Nephron (organoid): ENCODE measurements at regions not wholly inside any gene's neighbourhood (a gene's known extent, or its start where the extent isn't known, plus 50 kb on each side); places are given as distances from the start of the nearest gene placed in this dataset.
A peak's percentile ranks its signal among the peaks of the same experiment; 100 is the strongest.
"Not testable (repeated sequence)": the region's sequence is repeated elsewhere in the genome, so short reads cannot be mapped to it uniquely, and the experiment has no call there.

Experiments used
- H3K27ac Mint-ChIP-seq, 3 experiments: 2 replicates each; pipeline ENCODE4 v1.8.0; 2020; ENCODE audit warnings: mixed read lengths in 3 of 3, mild to moderate bottlenecking in 2 of 3, moderate library complexity in 1 of 3
- H3K27me3 Mint-ChIP-seq: 2 replicates; pipeline ENCODE4 v1.8.0; 2021; ENCODE audit warnings: low read depth, mild to moderate bottlenecking, moderate library complexity, mixed read lengths
- H3K36me3 Mint-ChIP-seq: 2 replicates; pipeline ENCODE4 v1.8.0; 2020; ENCODE audit warnings: low read depth, mixed read lengths
- H3K4me1 Mint-ChIP-seq: 2 replicates; pipeline ENCODE4 v1.8.0; 2020; ENCODE audit warnings: mixed read lengths
- H3K4me3 Mint-ChIP-seq, 3 experiments: 2 replicates each; pipeline ENCODE4 v1.8.0; 2020; ENCODE audit warnings: mild to moderate bottlenecking in 3 of 3, mixed read lengths in 3 of 3, moderate library complexity in 2 of 3
- H3K9me3 Mint-ChIP-seq: 2 replicates; pipeline ENCODE4 v1.8.0; 2020; ENCODE audit warnings: mixed read lengths
- TF ChIP-seq, protein P1 (sequence below), 3 experiments: fragments of 200-600 bp; sonication (generic); IDR thresholded peaks; one replicate each; pipeline ENCODE4 v1.5.0; 2021; ENCODE audit warnings: antibody characterized with exemption in 3 of 3; ENCODE audit not compliant: unreplicated experiment in 3 of 3

DNA sequence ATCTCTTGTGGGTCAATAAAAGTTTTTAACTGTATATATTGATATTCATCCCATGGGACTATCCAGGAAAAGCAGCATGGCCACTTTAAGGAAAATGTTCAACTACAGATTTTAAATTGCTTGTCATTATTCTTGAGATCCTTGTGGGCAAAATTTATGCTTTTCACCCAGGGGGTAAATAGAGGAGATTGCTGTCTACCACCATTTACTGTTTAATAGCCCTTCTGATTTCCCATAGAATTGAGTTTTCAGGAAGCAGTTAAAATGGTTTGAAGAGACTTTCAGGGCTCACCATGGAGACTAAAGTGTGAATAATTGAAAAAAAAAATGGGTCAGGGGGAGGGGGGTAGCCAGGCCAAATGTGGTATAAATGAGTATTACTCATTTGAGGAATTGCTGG lies 901.1 kb upstream of the POT1 start:
- H3K4me3 Mint-ChIP-seq = no peak overlapping the region
- no peaks in the 10 kb centered on the region for H3K36me3 Mint-ChIP-seq
- H3K4me1 Mint-ChIP-seq = no peaks in the 10 kb centered on the region
- H3K27me3 Mint-ChIP-seq = no peaks in the 10 kb centered on the region
- no peak overlapping the region for H3K27ac Mint-ChIP-seq
- TF ChIP-seq, protein P1, sequence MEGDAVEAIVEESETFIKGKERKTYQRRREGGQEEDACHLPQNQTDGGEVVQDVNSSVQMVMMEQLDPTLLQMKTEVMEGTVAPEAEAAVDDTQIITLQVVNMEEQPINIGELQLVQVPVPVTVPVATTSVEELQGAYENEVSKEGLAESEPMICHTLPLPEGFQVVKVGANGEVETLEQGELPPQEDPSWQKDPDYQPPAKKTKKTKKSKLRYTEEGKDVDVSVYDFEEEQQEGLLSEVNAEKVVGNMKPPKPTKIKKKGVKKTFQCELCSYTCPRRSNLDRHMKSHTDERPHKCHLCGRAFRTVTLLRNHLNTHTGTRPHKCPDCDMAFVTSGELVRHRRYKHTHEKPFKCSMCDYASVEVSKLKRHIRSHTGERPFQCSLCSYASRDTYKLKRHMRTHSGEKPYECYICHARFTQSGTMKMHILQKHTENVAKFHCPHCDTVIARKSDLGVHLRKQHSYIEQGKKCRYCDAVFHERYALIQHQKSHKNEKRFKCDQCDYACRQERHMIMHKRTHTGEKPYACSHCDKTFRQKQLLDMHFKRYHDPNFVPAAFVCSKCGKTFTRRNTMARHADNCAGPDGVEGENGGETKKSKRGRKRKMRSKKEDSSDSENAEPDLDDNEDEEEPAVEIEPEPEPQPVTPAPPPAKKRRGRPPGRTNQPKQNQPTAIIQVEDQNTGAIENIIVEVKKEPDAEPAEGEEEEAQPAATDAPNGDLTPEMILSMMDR (IDR thresholded peaks at IDR 0.05; ENCODE audit: unreplicated experiment in 3 of 3) = no peak
- peaks cover 13% of the 10 kb centered on the region for H3K9me3 Mint-ChIP-seq

DNA sequence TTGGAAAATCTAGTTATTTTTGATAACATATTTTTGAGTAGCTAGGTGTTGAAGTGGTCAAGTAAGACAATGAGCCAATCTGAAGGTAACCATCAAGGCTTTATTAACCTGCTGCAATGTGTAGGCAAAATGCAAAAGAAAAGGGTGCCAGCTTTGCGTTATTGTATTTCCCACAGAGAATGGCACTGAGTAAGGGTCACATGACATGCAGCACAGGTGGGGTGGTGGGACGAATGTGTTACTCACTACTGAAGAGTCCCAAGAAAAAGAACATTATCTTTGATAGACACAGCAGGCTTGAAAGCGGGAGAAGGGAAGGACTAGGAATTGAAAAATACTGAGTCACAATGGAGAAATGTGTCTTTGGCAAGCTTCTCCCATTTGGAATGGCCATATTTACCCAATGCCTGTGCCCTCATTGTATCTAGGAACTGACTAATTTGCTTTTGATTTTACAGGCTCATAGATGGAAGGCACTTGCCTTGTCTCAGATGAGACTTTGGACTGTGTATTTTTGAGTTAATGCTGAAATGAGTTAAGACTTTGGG lies 898.6 kb upstream of the POT1 start:
- no peak overlapping the region for H3K4me3 Mint-ChIP-seq
- peaks cover 13% of the 10 kb centered on the region for H3K9me3 Mint-ChIP-seq
- H3K27me3 Mint-ChIP-seq = no peaks in the 10 kb centered on the region
- TF ChIP-seq, protein P1 (IDR thresholded peaks at IDR 0.05; ENCODE audit: unreplicated experiment in 3 of 3) = no peak
- no peak overlapping the region for H3K27ac Mint-ChIP-seq
- H3K36me3 Mint-ChIP-seq = no peaks in the 10 kb centered on the region
- H3K4me1 Mint-ChIP-seq = no peaks in the 10 kb centered on the region

DNA sequence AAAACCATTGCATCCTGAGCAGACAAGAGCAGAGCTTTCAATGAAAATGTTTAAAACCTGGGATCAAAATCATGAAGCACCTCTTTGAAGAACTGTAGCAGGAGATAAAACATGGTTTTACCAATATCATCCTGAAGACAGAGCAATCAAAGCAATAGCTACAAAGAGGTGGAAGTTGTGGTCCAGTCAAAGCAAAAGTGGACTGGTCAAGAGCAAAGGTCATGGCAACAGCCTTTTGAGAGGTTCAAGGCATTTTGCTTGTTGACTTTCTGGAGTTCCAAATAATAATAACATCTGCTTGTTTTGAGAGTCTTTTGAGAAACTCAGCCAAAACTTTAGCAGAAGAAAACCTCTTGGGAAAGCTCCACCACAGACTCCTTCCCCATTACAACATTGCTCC lies 893.9 kb upstream of the POT1 start:
- no peaks in the 10 kb centered on the region for H3K4me1 Mint-ChIP-seq
- H3K4me3 Mint-ChIP-seq = no peak overlapping the region
- no peaks in the 10 kb centered on the region for H3K36me3 Mint-ChIP-seq
- peaks cover 6% of the 10 kb centered on the region for H3K9me3 Mint-ChIP-seq
- no peak overlapping the region for H3K27ac Mint-ChIP-seq
- H3K27me3 Mint-ChIP-seq = no peaks in the 10 kb centered on the region
- TF ChIP-seq, protein P1 (IDR thresholded peaks at IDR 0.05; ENCODE audit: unreplicated experiment in 3 of 3) = no peak

DNA sequence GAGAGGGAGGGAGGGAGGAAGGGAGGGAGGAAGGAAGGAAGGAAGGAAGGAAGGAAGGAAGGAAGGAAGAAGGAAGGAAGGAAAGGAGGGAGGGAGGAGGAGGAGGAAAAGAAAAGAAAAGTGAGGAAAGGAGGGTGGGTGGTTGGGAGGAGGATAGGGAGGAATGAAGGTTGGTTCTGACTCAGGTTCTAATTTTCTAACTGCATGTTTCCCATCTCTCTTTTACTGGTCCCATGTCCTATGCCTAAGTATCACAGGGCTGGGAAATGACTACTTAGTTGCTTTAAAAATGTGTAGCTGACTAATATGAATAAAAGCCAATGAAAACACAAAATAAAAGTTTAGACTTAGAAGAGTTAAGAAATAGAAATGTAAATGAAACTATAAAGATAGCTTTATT lies 890.9 kb upstream of the POT1 start:
- Mint-ChIP-seq H3K9me3 (no peaks in the 10 kb centered on the region), H3K27me3 (no peaks in the 10 kb centered on the region), H3K27ac (no peak overlapping the region), H3K4me3 (no peak overlapping the region), H3K4me1 (peaks cover 3% of the 10 kb centered on the region), H3K36me3 (no peaks in the 10 kb centered on the region)
- TF ChIP-seq, protein P1 (IDR thresholded peaks at IDR 0.05; ENCODE audit: unreplicated experiment in 3 of 3) = no peak

DNA sequence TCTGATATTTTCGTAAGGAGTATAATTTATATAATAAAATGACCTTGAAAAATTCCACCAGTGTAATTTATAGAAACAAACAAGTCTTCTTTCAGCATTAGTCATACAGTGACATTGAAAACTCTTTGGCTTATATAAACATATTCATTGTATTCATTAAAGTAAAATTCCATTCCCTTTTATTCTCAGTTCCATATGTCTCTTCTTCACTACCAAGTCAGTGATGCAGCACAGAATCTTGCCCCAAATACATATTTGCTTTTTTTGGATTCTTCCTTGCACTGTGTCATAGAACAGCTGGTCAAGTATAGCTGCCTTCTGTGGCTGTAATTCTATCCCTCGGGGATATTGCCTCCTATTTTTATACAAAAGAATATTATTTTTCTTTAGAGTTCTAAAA lies 884.5 kb upstream of the POT1 start:
- TF ChIP-seq, protein P1 (IDR thresholded peaks at IDR 0.05; ENCODE audit: unreplicated experiment in 3 of 3) = no peak
- peaks cover 15% of the 10 kb centered on the region for H3K4me1 Mint-ChIP-seq
- H3K27ac Mint-ChIP-seq = peak overlapping the region in 1 of 3 experiments; percentile 3
- H3K4me3 Mint-ChIP-seq = no peak overlapping the region
- H3K9me3 Mint-ChIP-seq = no peaks in the 10 kb centered on the region
- no peaks in the 10 kb centered on the region for H3K36me3 Mint-ChIP-seq
- H3K27me3 Mint-ChIP-seq = no peaks in the 10 kb centered on the region

DNA sequence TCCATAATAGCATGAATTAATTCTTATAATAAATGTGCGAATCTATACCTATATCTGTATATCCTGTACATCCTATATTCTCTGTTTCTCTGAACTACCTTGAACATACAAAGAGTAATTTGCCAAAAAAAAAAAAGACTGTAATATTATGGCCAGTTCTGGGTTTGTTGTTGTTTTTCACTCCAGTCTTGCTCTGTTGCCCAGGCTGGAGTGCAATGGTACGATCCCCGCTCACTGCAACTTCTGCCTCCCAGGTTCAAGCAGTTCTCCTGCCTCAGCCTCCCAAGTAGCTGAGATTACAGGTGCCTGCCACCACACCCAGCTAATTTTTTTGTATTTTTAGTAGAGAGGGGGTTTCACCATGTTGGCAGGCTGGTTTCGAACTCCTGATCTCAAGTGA lies 876.9 kb upstream of the POT1 start:
- H3K4me1 Mint-ChIP-seq, H3K36me3 Mint-ChIP-seq, H3K27me3 Mint-ChIP-seq, H3K9me3 Mint-ChIP-seq, H3K27ac Mint-ChIP-seq, H3K4me3 Mint-ChIP-seq: not testable (repeated sequence)
